Neural cell (in vitro differentiated cells): ENCODE measurements at regions not wholly inside any gene's neighbourhood (a gene's known extent, or its start where the extent isn't known, plus 50 kb on each side); places are given as distances from the start of the nearest gene placed in this dataset.

ENCODE experiments used
- H2AFZ ChIP-seq: fragments of 200-600, 300-800 bp; sonication (generic), shearing (Covaris generic); 2 replicates; pipeline ENCODE4 v1.6.0; 2014; ENCODE audit warnings: low read depth, mild to moderate bottlenecking, antibody characterized with exemption, low read length, moderate library complexity
- H3F3A ChIP-seq: fragments of 200-600 bp; shearing (Covaris generic); 2 replicates; pipeline ENCODE4 v1.6.1; 2016; ENCODE audit warnings: mild to moderate bottlenecking, moderate library complexity, mixed read lengths, antibody characterized with exemption, low read length; ENCODE audit not compliant: insufficient read depth, poor library complexity, severe bottlenecking
- H3K27ac ChIP-seq: fragments of 200-600, 300-800 bp; sonication (generic), shearing (Covaris generic); 2 replicates; pipeline ENCODE4 v1.5.1; 2014; ENCODE audit warnings: mild to moderate bottlenecking, low read length, moderate library complexity
- H3K27me3 ChIP-seq: fragments of 300-800, 200-600 bp; sonication (generic), shearing (Covaris generic); 2 replicates; pipeline ENCODE4 v1.6.0; 2014; ENCODE audit warnings: mild to moderate bottlenecking, low read depth, low read length, moderate library complexity; ENCODE audit not compliant: insufficient read depth
- H3K36me3 ChIP-seq: fragments of 300-800, 200-600 bp; sonication (generic), shearing (Covaris generic); 2 replicates; pipeline ENCODE4 v1.5.1; 2014; ENCODE audit warnings: mild to moderate bottlenecking, antibody characterized with exemption, low read length, moderate library complexity; ENCODE audit not compliant: insufficient read depth
- H3K4me2 ChIP-seq: fragments of 300-800, 200-600 bp; sonication (generic), shearing (Covaris generic); 2 replicates; pipeline ENCODE4 v1.6.0; 2014; ENCODE audit warnings: mild to moderate bottlenecking, low read length
- H3K4me3 ChIP-seq: fragments of 300-800, 200-600 bp; sonication (generic), shearing (Covaris generic); 2 replicates; pipeline ENCODE4 v1.5.1; 2014; ENCODE audit warnings: mild to moderate bottlenecking, low read length, moderate library complexity
- H3K79me2 ChIP-seq: fragments of 200-600 bp; shearing (Covaris generic); replicated peaks from 2 replicates; pipeline ENCODE4 v1.6.0; 2014; ENCODE audit warnings: mild to moderate bottlenecking, low read length, moderate library complexity; ENCODE audit not compliant: insufficient read depth
- H3K9ac ChIP-seq: fragments of 300-800, 200-600 bp; sonication (generic), shearing (Covaris generic); 2 replicates; pipeline ENCODE4 v1.6.1; 2016; ENCODE audit warnings: mild to moderate bottlenecking, low read length, mixed read lengths
- H3K9me2 ChIP-seq: fragments of 200-600 bp; shearing (Covaris generic); 2 replicates; pipeline ENCODE4 v1.6.1; 2016; ENCODE audit warnings: mild to moderate bottlenecking, low read length, mixed read lengths; ENCODE audit not compliant: insufficient read depth
- H3K9me3 ChIP-seq: fragments of 200-600, 300-800 bp; sonication (generic), shearing (Covaris generic); 2 replicates; pipeline ENCODE4 v1.6.1; 2016; ENCODE audit warnings: mild to moderate bottlenecking, mixed run types, low read length, moderate library complexity, mixed read lengths
- H4K20me1 ChIP-seq: fragments of 200-600 bp; shearing (Covaris generic); 2 replicates; pipeline ENCODE4 v1.6.1; 2016; ENCODE audit warnings: mild to moderate bottlenecking, mixed run types; ENCODE audit not compliant: insufficient read depth
- EP300 ChIP-seq: fragments of 450-650 bp; conservative IDR thresholded peaks from 2 replicates; pipeline ENCODE4 v1.6.1; 2014; ENCODE audit warnings: antibody characterized with exemption, mild to moderate bottlenecking, moderate library complexity; ENCODE audit not compliant: poor library complexity, severe bottlenecking
- EZH2 ChIP-seq: fragments of 200-600, 300-800 bp; shearing (Covaris generic), sonication (generic); IDR thresholded peaks from 2 replicates; pipeline ENCODE4 v1.6.1; 2014; ENCODE audit warnings: antibody characterized with exemption, low read length, borderline replicate concordance, mild to moderate bottlenecking; ENCODE audit not compliant: insufficient read depth, poor library complexity, severe bottlenecking
- MXI1 ChIP-seq: fragments of 450-650 bp; conservative IDR thresholded peaks from 2 replicates; pipeline ENCODE4 v1.6.1; 2014; ENCODE audit warnings: antibody characterized with exemption, mild to moderate bottlenecking; ENCODE audit not compliant: poor library complexity, severe bottlenecking
- POLR2AphosphoS5 ChIP-seq: IDR thresholded peaks from 2 replicates; pipeline ENCODE4 v1.6.1; 2012
- RAD21 ChIP-seq: fragments of 450-650 bp; conservative IDR thresholded peaks from 2 replicates; pipeline ENCODE4 v1.6.1; 2014; ENCODE audit warnings: antibody characterized with exemption, mild to moderate bottlenecking, moderate library complexity
- SMC3 ChIP-seq: fragments of 450-650 bp; conservative IDR thresholded peaks from 2 replicates; pipeline ENCODE4 v1.6.1; 2014; ENCODE audit warnings: antibody characterized with exemption, mild to moderate bottlenecking, moderate library complexity; ENCODE audit not compliant: poor library complexity
- TAF1 ChIP-seq: IDR thresholded peaks from 2 replicates; pipeline ENCODE4 v1.6.1; 2012; ENCODE audit warnings: low read depth
- TF ChIP-seq, protein P1 (sequence below): fragments of 450-650 bp; IDR thresholded peaks from 2 replicates; pipeline ENCODE4 v1.5.1; 2014; ENCODE audit warnings: antibody characterized with exemption, mild to moderate bottlenecking, moderate library complexity; ENCODE audit not compliant: poor library complexity, severe bottlenecking
- TF ChIP-seq, protein P2 (sequence below): IDR thresholded peaks from 2 replicates; pipeline ENCODE4 v1.6.1; 2012; ENCODE audit warnings: borderline replicate concordance

DNA sequence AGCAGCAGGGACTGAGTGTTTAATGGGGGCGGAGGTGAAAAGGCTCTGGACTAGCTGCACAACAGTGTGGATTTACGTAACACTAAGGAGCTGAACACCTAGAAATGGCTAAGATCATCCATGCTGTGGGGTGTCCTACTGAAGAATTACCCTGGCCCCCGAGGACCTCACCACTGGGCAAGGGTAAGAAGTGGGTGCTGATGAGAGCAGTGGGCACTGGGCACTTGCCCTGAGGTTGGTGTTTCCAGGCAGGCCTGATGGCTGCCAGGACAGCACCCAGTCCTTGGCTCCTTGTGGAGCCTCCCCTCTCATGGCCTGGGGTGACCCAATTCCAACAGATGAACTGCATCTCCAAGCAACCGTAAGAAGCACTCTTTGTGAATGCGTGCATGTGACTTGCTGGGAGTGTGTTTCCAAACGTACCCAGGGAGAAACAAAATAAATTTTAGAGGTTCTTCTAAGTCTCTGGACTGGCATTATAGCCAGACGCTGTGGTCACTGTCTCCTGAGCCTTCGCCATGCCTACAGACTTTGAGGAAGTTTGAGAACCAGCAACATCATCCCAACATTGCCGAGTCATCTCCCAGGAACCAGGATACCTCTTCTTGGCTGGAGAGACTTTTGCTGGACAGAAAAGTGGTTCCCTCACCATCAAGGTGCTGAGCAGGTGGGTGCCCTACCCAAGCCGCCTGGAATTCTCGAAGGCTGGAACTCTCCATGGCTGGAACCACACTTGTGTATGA, 245.9 kb downstream of the ERMARD start:
- H3K9ac ChIP-seq: no peak overlapping the region
- no peaks in the 10 kb centered on the region for H3F3A ChIP-seq
- no peaks in the 10 kb centered on the region for H3K79me2 ChIP-seq
- no peaks in the 10 kb centered on the region for H3K27me3 ChIP-seq
- no peak overlapping the region for H3K4me2 ChIP-seq
- no peak overlapping the region for H3K4me3 ChIP-seq
- H3K36me3 ChIP-seq: no peaks in the 10 kb centered on the region
- no peak overlapping the region for H2AFZ ChIP-seq
- H4K20me1 ChIP-seq: no peaks in the 10 kb centered on the region
- H3K9me2 ChIP-seq: no peaks in the 10 kb centered on the region
- H3K27ac ChIP-seq: no peak overlapping the region
- TF ChIP-seq TAF1 (no peak), MXI1 (no peak), SMC3 (no peak), EZH2 (no peak), RAD21 (no peak), EP300 (no peak)
- TF ChIP-seq, protein P1, sequence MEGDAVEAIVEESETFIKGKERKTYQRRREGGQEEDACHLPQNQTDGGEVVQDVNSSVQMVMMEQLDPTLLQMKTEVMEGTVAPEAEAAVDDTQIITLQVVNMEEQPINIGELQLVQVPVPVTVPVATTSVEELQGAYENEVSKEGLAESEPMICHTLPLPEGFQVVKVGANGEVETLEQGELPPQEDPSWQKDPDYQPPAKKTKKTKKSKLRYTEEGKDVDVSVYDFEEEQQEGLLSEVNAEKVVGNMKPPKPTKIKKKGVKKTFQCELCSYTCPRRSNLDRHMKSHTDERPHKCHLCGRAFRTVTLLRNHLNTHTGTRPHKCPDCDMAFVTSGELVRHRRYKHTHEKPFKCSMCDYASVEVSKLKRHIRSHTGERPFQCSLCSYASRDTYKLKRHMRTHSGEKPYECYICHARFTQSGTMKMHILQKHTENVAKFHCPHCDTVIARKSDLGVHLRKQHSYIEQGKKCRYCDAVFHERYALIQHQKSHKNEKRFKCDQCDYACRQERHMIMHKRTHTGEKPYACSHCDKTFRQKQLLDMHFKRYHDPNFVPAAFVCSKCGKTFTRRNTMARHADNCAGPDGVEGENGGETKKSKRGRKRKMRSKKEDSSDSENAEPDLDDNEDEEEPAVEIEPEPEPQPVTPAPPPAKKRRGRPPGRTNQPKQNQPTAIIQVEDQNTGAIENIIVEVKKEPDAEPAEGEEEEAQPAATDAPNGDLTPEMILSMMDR: no peak
- TF ChIP-seq, protein P2, sequence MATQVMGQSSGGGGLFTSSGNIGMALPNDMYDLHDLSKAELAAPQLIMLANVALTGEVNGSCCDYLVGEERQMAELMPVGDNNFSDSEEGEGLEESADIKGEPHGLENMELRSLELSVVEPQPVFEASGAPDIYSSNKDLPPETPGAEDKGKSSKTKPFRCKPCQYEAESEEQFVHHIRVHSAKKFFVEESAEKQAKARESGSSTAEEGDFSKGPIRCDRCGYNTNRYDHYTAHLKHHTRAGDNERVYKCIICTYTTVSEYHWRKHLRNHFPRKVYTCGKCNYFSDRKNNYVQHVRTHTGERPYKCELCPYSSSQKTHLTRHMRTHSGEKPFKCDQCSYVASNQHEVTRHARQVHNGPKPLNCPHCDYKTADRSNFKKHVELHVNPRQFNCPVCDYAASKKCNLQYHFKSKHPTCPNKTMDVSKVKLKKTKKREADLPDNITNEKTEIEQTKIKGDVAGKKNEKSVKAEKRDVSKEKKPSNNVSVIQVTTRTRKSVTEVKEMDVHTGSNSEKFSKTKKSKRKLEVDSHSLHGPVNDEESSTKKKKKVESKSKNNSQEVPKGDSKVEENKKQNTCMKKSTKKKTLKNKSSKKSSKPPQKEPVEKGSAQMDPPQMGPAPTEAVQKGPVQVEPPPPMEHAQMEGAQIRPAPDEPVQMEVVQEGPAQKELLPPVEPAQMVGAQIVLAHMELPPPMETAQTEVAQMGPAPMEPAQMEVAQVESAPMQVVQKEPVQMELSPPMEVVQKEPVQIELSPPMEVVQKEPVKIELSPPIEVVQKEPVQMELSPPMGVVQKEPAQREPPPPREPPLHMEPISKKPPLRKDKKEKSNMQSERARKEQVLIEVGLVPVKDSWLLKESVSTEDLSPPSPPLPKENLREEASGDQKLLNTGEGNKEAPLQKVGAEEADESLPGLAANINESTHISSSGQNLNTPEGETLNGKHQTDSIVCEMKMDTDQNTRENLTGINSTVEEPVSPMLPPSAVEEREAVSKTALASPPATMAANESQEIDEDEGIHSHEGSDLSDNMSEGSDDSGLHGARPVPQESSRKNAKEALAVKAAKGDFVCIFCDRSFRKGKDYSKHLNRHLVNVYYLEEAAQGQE: no peak
- H3K9me3 ChIP-seq: no peaks in the 10 kb centered on the region

DNA sequence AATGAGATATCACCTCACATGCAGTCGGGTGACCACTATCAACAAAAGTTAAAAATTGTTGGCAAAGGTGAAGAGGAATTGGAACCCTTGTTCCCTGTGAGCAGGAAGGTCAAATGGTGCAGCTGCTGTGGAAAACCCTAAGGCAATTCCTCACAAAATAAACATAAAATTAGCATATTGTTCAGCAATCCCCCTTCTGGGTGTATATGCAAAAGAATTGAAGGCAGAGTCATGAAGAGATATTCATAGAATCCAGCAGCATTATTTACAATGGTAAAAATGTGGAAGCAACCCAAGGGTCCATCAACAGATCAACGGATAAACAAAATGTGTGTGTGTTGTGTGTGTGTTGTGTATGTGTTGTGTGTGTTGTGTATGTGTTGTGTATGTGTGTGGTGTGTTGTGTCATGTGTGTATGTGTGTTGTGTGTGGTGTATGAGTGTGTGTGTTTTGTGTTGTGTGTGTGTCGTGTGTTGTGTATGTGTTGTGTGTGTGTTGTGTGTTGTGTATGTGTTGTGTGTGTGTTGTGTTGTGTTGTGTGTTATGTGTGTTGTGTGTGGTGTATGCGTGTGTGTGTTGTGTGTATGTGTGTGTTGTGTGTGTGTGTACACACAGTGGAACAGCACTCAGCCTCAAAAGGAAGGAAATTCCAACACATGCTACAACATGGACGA, 245.1 kb downstream of the ERMARD start:
- Histone ChIP-seq H4K20me1 (no peaks in the 10 kb centered on the region), H3K27ac (no peak overlapping the region), H3K27me3 (no peaks in the 10 kb centered on the region), H3K9ac (no peak overlapping the region), H2AFZ (no peak overlapping the region), H3K4me3 (no peak overlapping the region), H3K79me2 (no peaks in the 10 kb centered on the region), H3K9me2 (no peaks in the 10 kb centered on the region), H3F3A (no peaks in the 10 kb centered on the region), H3K9me3 (no peaks in the 10 kb centered on the region), H3K4me2 (no peak overlapping the region), H3K36me3 (no peaks in the 10 kb centered on the region)
- TF ChIP-seq, protein P1: no peak
- TF ChIP-seq EZH2: no peak
- no peak for TF ChIP-seq MXI1
- TF ChIP-seq, protein P2: no peak
- no peak for TF ChIP-seq RAD21
- TF ChIP-seq TAF1: no peak
- TF ChIP-seq SMC3: no peak
- no peak for TF ChIP-seq EP300
- TF ChIP-seq POLR2AphosphoS5: no peak
